Adrenal gland (tissue), 9 donors: ENCODE measurements at regions not wholly inside any gene's neighbourhood (a gene's known extent, or its start where the extent isn't known, plus 50 kb on each side); places are given as distances from the start of the nearest gene placed in this dataset.

ENCODE experiments used
- DNase-seq, 7 donors: peaks; one replicate each; pipeline ENCODE4 v3.0.0-alpha.2; 2019 to 2020
- H3K27ac ChIP-seq, 5 donors: fragments of 200-600 bp; sonication (generic) in 4 of 5; 1 replicate in 3 of 5; 2 replicates in 2 of 5; pipeline versions ENCODE4 v1.5.1 to v1.8.0; 2016 to 2020; ENCODE audit warnings: mild to moderate bottlenecking in 1 of 5
- H3K27me3 ChIP-seq: fragments of 200-600 bp; 2 replicates; pipeline ENCODE4 v1.8.0; 2021
- H3K36me3 ChIP-seq, 2 donors: fragments of 200-600 bp; replicated peaks in 1 of 2; 1 replicate in 1 of 2; 2 replicates in 1 of 2; pipeline versions ENCODE4 v1.5.1 to v1.8.0; 2018 to 2022
- H3K4me1 ChIP-seq, 2 donors: fragments of 200-600 bp; replicated peaks in 1 of 2; 1 replicate in 1 of 2; 2 replicates in 1 of 2; pipeline versions ENCODE4 v1.5.1 to v1.8.0; 2018 to 2021
- H3K4me3 ChIP-seq, 4 donors: fragments of 200-600 bp; sonication (generic) in 3 of 4; one replicate each; pipeline ENCODE4 v1.5.1; 2016 to 2018
- H3K9me3 ChIP-seq, 3 donors: fragments of 200-600 bp; sonication (generic) in 1 of 3; replicated peaks in 1 of 3; 1 replicate in 2 of 3; 2 replicates in 1 of 3; pipeline versions ENCODE4 v1.5.1 to v1.8.0; 2016 to 2021
- POLR2A ChIP-seq, 2 donors: fragments of 450-650 bp; IDR thresholded peaks; one replicate each; pipeline ENCODE4 v1.6.1; 2017; ENCODE audit warnings: antibody characterized with exemption in 2 of 2, mild to moderate bottlenecking in 2 of 2, moderate library complexity in 1 of 2
- WGBS, 4 donors: extraction: QIAGEN DNeasy Blood & Tissue Kit in 2 of 4; methylation state at CpG; one replicate each; pipeline versions ENCODE4 v1.1.5 to v1.1.7; 2013 to 2017; 5-methylcytosine and 5-hydroxymethylcytosine counted together
- intact Hi-C, 2 donors: fragments of 100-400 bp; cut with DNase I; formaldehyde crosslinking; loops; one replicate each; pipeline versions ENCODE4 v1.14.1 to v1.15.0; 2022 to 2023
- TF ChIP-seq, protein P1 (sequence below), 6 experiments: fragments of 450-650 bp in 4 of 6; fragments of 200-600 bp in 2 of 6; sonication (generic) in 1 of 6; IDR thresholded peaks; 1 replicate in 5 of 6; 2 replicates in 1 of 6; pipeline versions ENCODE4 v1.5.1 to v1.8.0; 2016 to 2021; ENCODE audit warnings: antibody characterized with exemption in 6 of 6, mild to moderate bottlenecking in 2 of 6, moderate library complexity in 1 of 6
- donor health status: healthy with polysubstance abuse.
- donor health status: Bipolar disorder and iron deficiency.
- donor health status: DM: yes; HTN: yes; CAD: no.
- donor health status: DM: no; HTN: no; CAD: no.
- donor health status: DM: no; HTN: no; CAD: no.

DNA sequence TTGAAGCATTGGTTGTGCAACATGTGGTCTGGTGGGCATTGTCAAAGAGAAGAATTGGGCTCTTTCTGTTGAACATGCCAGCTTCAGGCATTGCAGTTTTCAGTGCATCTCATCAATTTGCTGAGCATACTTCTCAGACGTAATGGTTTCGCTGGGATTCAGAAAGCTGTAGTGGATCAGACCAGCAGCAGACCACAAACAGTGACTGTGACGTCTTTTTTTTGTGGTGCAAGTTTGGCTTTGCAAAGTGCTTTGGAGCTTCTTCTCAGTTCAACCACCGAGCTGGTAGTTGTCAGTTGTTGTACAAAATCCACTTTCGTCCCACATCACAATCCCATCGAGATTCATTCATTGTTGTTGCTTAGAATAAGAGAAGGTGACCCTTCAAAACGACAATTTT, 84.5 kb downstream of the NPAP1 start:
- Histone ChIP-seq H3K4me1 (no peaks in the 10 kb centered on the region), H3K27me3 (no peaks in the 10 kb centered on the region), H3K4me3 (no peak overlapping the region), H3K9me3 (no peaks in the 10 kb centered on the region), H3K27ac (no peak overlapping the region), H3K36me3 (no peaks in the 10 kb centered on the region)
- intact Hi-C loops, result no loop called here
- DNase-seq, result no peak
- 64 to 71% (median 70%) methylated on average over 7 of the region's 7 CpGs for WGBS, 4 donors
- no peak for TF ChIP-seq POLR2A (IDR thresholded peaks at IDR 0.05)
- TF ChIP-seq, protein P1, sequence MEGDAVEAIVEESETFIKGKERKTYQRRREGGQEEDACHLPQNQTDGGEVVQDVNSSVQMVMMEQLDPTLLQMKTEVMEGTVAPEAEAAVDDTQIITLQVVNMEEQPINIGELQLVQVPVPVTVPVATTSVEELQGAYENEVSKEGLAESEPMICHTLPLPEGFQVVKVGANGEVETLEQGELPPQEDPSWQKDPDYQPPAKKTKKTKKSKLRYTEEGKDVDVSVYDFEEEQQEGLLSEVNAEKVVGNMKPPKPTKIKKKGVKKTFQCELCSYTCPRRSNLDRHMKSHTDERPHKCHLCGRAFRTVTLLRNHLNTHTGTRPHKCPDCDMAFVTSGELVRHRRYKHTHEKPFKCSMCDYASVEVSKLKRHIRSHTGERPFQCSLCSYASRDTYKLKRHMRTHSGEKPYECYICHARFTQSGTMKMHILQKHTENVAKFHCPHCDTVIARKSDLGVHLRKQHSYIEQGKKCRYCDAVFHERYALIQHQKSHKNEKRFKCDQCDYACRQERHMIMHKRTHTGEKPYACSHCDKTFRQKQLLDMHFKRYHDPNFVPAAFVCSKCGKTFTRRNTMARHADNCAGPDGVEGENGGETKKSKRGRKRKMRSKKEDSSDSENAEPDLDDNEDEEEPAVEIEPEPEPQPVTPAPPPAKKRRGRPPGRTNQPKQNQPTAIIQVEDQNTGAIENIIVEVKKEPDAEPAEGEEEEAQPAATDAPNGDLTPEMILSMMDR (IDR thresholded peaks at IDR 0.05), result no peak

- Histone ChIP-seq H3K36me3 (no peaks in the 10 kb centered on the region), H3K27me3 (no peaks in the 10 kb centered on the region), H3K9me3 (no peaks in the 10 kb centered on the region), H3K4me3 (no peak overlapping the region), H3K4me1 (no peaks in the 10 kb centered on the region), H3K27ac (no peak overlapping the region)
- TF ChIP-seq, protein P1 (IDR thresholded peaks at IDR 0.05), result peak in 5 of 6 experiments; percentile 13 to 50 (median 27)
- no peak for TF ChIP-seq POLR2A (IDR thresholded peaks at IDR 0.05)
- no peak for DNase-seq
- 65 to 70% (median 68%) methylated on average over 5 of the region's 5 CpGs for WGBS, 4 donors
- intact Hi-C loops, result no loop called here
These were observed 86.2 kb downstream of the NPAP1 start for GRCh38 chr15:24761704-24762302.

- no peaks in the 10 kb centered on the region for H3K9me3 ChIP-seq
- no peak overlapping the region for H3K4me3 ChIP-seq
- no peak for DNase-seq
- H3K27ac ChIP-seq, result no peak overlapping the region
- no peaks in the 10 kb centered on the region for H3K27me3 ChIP-seq
- no peaks in the 10 kb centered on the region for H3K4me1 ChIP-seq
- WGBS, 4 donors, result 64 to 79% (median 66%) methylated on average over 4 of the region's 4 CpGs
- TF ChIP-seq, protein P1 (IDR thresholded peaks at IDR 0.05), result no peak
- no peak for TF ChIP-seq POLR2A (IDR thresholded peaks at IDR 0.05)
- intact Hi-C loops, result no loop called here
- H3K36me3 ChIP-seq, result no peaks in the 10 kb centered on the region
These were observed 88.3 kb downstream of the NPAP1 start for GRCh38 chr15:24763891-24764290.

- intact Hi-C loops, result no loop called here
- Histone ChIP-seq H3K9me3 (no peaks in the 10 kb centered on the region), H3K36me3 (no peaks in the 10 kb centered on the region), H3K27ac (no peak overlapping the region), H3K4me1 (no peaks in the 10 kb centered on the region), H3K27me3 (no peaks in the 10 kb centered on the region), H3K4me3 (no peak overlapping the region)
- 74 to 85% (median 81%) methylated on average over 7 of the region's 7 CpGs for WGBS, 4 donors
- DNase-seq, result no peak
- TF ChIP-seq, protein P1 (IDR thresholded peaks at IDR 0.05), result no peak
- TF ChIP-seq POLR2A (IDR thresholded peaks at IDR 0.05), result no peak
These were observed 89.0 kb downstream of the NPAP1 start for GRCh38 chr15:24764375-24765171.
